Psoas muscle (tissue), 7 donors: ENCODE measurements at regions not wholly inside any gene's neighbourhood (a gene's known extent, or its start where the extent isn't known, plus 50 kb on each side); places are given as distances from the start of the nearest gene placed in this dataset.

Experiments
- ATAC-seq, 4 donors: fragments of 200-7000 bp; cut with Tn5 transposase; one replicate each; pipeline ENCODE4 v1.9.1; 2020; ENCODE audit warnings: moderate library complexity in 3 of 4, mild to moderate bottlenecking in 2 of 4
- DNase-seq, 2 donors: peaks; one replicate each; pipeline ENCODE4 v3.0.0-alpha.2; 2020
- H3K27ac ChIP-seq: fragments of 200-600 bp; one replicate; pipeline ENCODE4 v1.8.0; 2022
- H3K27me3 ChIP-seq, 3 donors: fragments of 200-600 bp in 1 of 3; one replicate each; pipeline versions ENCODE4 v1.6.1 to v1.8.0; 2013 to 2022; ENCODE audit warnings: low read length in 2 of 3, mild to moderate bottlenecking in 2 of 3, moderate library complexity in 1 of 3; ENCODE audit not compliant: insufficient read depth in 3 of 3
- H3K36me3 ChIP-seq, 2 donors: fragments of 200-600 bp in 1 of 2; one replicate each; pipeline versions ENCODE4 v1.6.1 to v1.8.0; 2013 to 2022; ENCODE audit warnings: low read depth in 1 of 2, mild to moderate bottlenecking in 1 of 2, moderate library complexity in 1 of 2; ENCODE audit not compliant: insufficient read depth in 1 of 2
- H3K4me1 ChIP-seq: fragments of 200-600 bp; one replicate; pipeline ENCODE4 v1.8.0; 2022
- H3K4me3 ChIP-seq: fragments of 200-600 bp; one replicate; pipeline ENCODE4 v1.8.0; 2022; ENCODE audit warnings: mild to moderate bottlenecking
- H3K9me3 ChIP-seq: fragments of 200-600 bp; one replicate; pipeline ENCODE4 v1.8.0; 2022
- CTCF ChIP-seq: fragments of 200-600 bp; IDR thresholded peaks from one replicate; pipeline ENCODE4 v1.8.0; 2022; ENCODE audit warnings: antibody characterized with exemption
- WGBS, 3 donors: extraction: QIAGEN DNeasy Blood & Tissue Kit; methylation state at CpG; one replicate each; pipeline versions ENCODE4 v1.1.6 to v1.1.7; 2013; 5-methylcytosine and 5-hydroxymethylcytosine counted together
- intact Hi-C, 2 donors: fragments of 100-400 bp; cut with DNase I; formaldehyde crosslinking; loops; one replicate each; pipeline versions ENCODE4 v1.11.0 to v1.14.2; 2022
- donor health status: healthy with polysubstance abuse.
- donor health status: DM: no; HTN: no; CAD: no; lungs with moderate emphysema.
- donor health status: Bipolar disorder and iron deficiency.
- donor health status: healthy.
- donor health status: DM: yes; HTN: yes; CAD: no.
- donor health status: DM: no; HTN: no; CAD: no.
- donor health status: DM: yes; HTN: yes; CAD: no.

DNA sequence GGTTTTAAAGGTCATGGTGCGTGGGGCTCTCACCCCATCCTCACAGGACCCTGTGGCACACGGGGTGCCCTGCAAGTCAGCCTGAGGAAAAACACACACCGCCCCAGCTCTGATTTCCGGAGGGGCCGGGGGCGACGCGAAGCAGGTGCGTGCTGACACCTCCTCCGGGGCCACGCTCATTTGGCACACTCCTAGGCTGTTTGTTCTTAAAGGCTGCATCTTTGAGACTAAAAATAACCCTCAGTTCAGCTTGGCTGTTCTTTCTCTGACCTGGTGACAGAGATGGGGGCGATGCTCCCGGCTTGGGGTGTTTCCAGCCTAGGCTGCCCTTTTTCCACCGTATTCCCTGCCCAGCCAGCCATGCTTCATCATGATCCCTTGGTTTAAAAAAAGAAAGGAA is 141.5 kb upstream of the TPM1 start:
- ATAC-seq, result peak in 3 of 4 donors; percentile 21 to 72 (median 35)
- WGBS, 3 donors, result 22 to 53% (median 34%) methylated on average over 14 of the region's 14 CpGs
- peak in 1 of 2 donors; percentile 65 for DNase-seq
- no peaks in the 10 kb centered on the region for H3K36me3 ChIP-seq
- peaks cover 40% of the 10 kb centered on the region for H3K4me1 ChIP-seq
- no peak for TF ChIP-seq CTCF
- intact Hi-C loops, result loop anchor here in 1 of 2 donors (5.0 kb wide), 1 partner anchor 36 kb away; no protein-coding TSS in a partner anchor
- peak overlapping the region; percentile 60 for H3K27ac ChIP-seq
- no peaks in the 10 kb centered on the region for H3K27me3 ChIP-seq
- no peaks in the 10 kb centered on the region for H3K9me3 ChIP-seq
- H3K4me3 ChIP-seq, result no peak overlapping the region

DNA sequence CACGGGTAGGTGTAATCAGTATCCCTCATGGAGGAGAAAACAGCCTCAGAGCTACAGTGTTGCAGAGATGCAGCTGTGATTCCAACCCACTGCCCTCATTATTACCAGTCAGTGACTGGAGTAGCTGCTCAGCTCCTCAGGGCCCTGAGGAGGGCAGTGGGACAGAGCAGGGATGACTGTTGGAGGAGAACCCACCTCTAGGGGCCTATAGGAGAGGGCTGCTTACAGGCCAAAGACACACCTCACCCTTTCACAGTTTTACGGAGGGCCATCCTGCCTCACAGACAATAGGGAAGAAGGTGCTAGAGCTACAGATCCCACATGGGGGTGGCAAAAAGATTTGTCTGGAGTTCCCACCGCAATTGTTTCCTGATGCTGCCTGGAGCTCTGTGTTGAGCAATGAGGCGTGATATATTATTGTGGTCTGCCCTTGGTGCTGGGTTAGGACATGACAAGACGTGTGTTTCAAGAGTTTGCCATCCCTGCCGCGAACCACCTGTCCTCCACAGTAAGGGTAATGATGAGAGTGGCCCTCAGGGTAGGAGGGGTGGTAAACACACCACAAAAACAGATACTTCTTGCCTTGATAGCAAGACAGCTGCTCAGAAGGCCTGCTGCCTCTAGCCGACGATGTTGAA is 140.5 kb upstream of the TPM1 start:
- DNase-seq, result no peak
- ATAC-seq, result no peak
- no peaks in the 10 kb centered on the region for H3K9me3 ChIP-seq
- no peak for TF ChIP-seq CTCF
- WGBS, 3 donors, result 91 to 95% (median 93%) methylated on average over 9 of the region's 9 CpGs
- H3K4me3 ChIP-seq, result no peak overlapping the region
- H3K27me3 ChIP-seq, result no peaks in the 10 kb centered on the region
- intact Hi-C loops, result loop anchor here in 1 of 2 donors (5.0 kb wide), 1 partner anchor 35 kb away; no protein-coding TSS in a partner anchor
- no peak overlapping the region for H3K27ac ChIP-seq
- H3K36me3 ChIP-seq, result no peaks in the 10 kb centered on the region
- H3K4me1 ChIP-seq, result peaks cover 32% of the 10 kb centered on the region

- no peaks in the 10 kb centered on the region for H3K36me3 ChIP-seq
- 95 to 97% (median 97%) methylated on average over 3 to 4 of the region's 4 CpGs for WGBS, 3 donors
- H3K9me3 ChIP-seq, result no peaks in the 10 kb centered on the region
- H3K27me3 ChIP-seq, result no peaks in the 10 kb centered on the region
- H3K27ac ChIP-seq, result no peak overlapping the region
- DNase-seq (no peak), ATAC-seq (no peak)
- H3K4me1 ChIP-seq, result peaks cover 25% of the 10 kb centered on the region
- intact Hi-C loops, result loop anchor here in 1 of 2 donors (5.0 kb wide), 1 partner anchor 34 kb away; no protein-coding TSS in a partner anchor
- no peak for TF ChIP-seq CTCF
- H3K4me3 ChIP-seq, result no peak overlapping the region
Measured at GRCh38 chr15:62902821-62903220, 139.7 kb upstream of the TPM1 start.

GRCh38 chr15:62903437-62903836 is 139.1 kb upstream of the TPM1 start:
- DNase-seq (no peak), ATAC-seq (no peak)
- WGBS, 3 donors, result 99 to 100% (median 100%) methylated on average over 2 of the region's 2 CpGs
- H3K4me1 ChIP-seq, result peaks cover 25% of the 10 kb centered on the region
- H3K36me3 ChIP-seq, result no peaks in the 10 kb centered on the region
- H3K4me3 ChIP-seq, result no peak overlapping the region
- no peak for TF ChIP-seq CTCF
- H3K27me3 ChIP-seq, result no peaks in the 10 kb centered on the region
- no peak overlapping the region for H3K27ac ChIP-seq
- intact Hi-C loops, result loop anchor here in 1 of 2 donors (5.0 kb wide), 1 partner anchor 34 kb away; no protein-coding TSS in a partner anchor
- no peaks in the 10 kb centered on the region for H3K9me3 ChIP-seq
